ENCODE measurements at regions not wholly inside any gene's neighbourhood (a gene's known extent, or its start where the extent isn't known, plus 50 kb on each side); places are given as distances from the start of the nearest gene placed in this dataset.

DNA sequence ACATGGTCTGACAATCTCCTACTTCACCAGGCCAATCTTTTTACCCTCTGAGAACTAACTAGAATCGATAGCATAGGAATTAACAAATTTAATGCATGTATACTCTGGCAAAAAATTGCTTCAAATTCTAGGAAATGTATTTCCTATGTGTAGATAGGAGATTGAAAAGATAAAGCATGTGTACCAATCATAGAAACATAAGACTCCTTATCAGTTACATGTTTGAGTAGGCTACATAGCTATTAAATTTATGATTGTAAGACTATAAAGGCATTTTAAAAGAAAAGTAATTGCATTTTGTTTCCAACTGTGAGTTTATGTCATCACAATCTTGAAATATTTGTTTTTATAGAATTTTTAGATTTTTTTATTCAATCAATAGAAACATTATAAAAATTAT, 196.6 kb upstream of the HEY2 start:
- H3K23ac ChIP-seq (ENCODE audit: low read length): no peak overlapping the region
- H2BK120ac ChIP-seq (ENCODE audit: insufficient read depth, low read length, poor library complexity): no peak overlapping the region
- no peak overlapping the region for H3K4ac ChIP-seq (ENCODE audit: low read depth, low read length)
- H2AK5ac ChIP-seq (ENCODE audit: low read length): no peak overlapping the region
- H2AFZ ChIP-seq (ENCODE audit: insufficient read depth, low read length, poor library complexity): no peak overlapping the region
- H3K27me3 ChIP-seq (ENCODE audit: insufficient read depth, low read length): no peaks in the 10 kb centered on the region
- H3K27ac ChIP-seq (ENCODE audit: low read depth, low read length): no peak overlapping the region
- H3K9me3 ChIP-seq (ENCODE audit: insufficient read depth, low read depth, low read length): no peaks in the 10 kb centered on the region
- H3K9ac ChIP-seq (ENCODE audit: low read length): no peak overlapping the region
- H2BK5ac ChIP-seq (ENCODE audit: low read depth, low read length, poor library complexity): no peak overlapping the region
- no peak overlapping the region for H3K18ac ChIP-seq (ENCODE audit: low read length)
- H3K14ac ChIP-seq (ENCODE audit: low read length): no peak overlapping the region
- peaks cover 2 to 10% of the 10 kb centered on the region in 2 experiments for H3K4me1 ChIP-seq (ENCODE audit: control insufficient read depth in 1 of 2, insufficient read depth in 2 of 2, low read length in 2 of 2)
- no peaks in the 10 kb centered on the region for H3K36me3 ChIP-seq (ENCODE audit: control insufficient read depth in 1 of 2, insufficient read depth in 2 of 2, low read length in 2 of 2)
- H4K8ac ChIP-seq (ENCODE audit: low read depth, low read length): no peak overlapping the region
- peaks cover 13% of the 10 kb centered on the region for H3K79me1 ChIP-seq (ENCODE audit: low read length)
- H4K12ac ChIP-seq (ENCODE audit: low read depth, low read length): no peak overlapping the region
- no peak overlapping the region for H3K4me3 ChIP-seq (ENCODE audit: low read depth, low read length)
- peaks cover 1% of the 10 kb centered on the region for H3K79me2 ChIP-seq (ENCODE audit: control insufficient read depth, insufficient read depth, low read length, poor library complexity)
- no peak overlapping the region for H2BK12ac ChIP-seq (ENCODE audit: low read length)
- no CpG with 5 or more reads among the region's 1 CpG for WGBS (ENCODE audit: extremely low coverage, insufficient coverage, insufficient read length)
- H3K4me2 ChIP-seq (ENCODE audit: low read length): no peak overlapping the region
- no peak overlapping the region for H4K91ac ChIP-seq (ENCODE audit: low read depth, low read length)
- DNase-seq: no peak

DNA sequence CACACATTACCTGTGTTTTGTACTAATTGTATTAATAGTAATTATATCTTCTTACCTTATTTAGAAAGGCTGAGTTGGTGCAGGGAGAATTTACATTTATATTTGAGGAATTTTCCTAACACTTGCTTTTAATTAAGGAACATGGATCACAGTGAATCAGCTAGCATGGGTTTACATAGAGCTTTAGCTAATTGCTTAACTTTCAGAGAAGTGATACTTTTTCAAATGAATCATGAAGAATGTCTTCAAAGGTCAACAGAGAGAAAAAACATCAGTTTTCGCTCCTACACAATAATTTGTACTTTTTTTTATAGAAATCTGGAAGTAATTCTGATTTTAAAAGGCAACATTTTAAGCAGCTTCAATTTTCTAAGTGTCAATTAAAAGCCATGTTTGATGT, 195.0 kb upstream of the HEY2 start:
- DNase-seq: no peak
- no peak overlapping the region for H2AK5ac ChIP-seq (ENCODE audit: low read length)
- H3K9ac ChIP-seq (ENCODE audit: low read length): no peak overlapping the region
- no CpG with 5 or more reads among the region's 1 CpG for WGBS (ENCODE audit: extremely low coverage, insufficient coverage, insufficient read length)
- no peak overlapping the region for H4K8ac ChIP-seq (ENCODE audit: low read depth, low read length)
- no peak overlapping the region for H2AFZ ChIP-seq (ENCODE audit: insufficient read depth, low read length, poor library complexity)
- H4K91ac ChIP-seq (ENCODE audit: low read depth, low read length): no peak overlapping the region
- no peaks in the 10 kb centered on the region for H3K36me3 ChIP-seq (ENCODE audit: control insufficient read depth in 1 of 2, insufficient read depth in 2 of 2, low read length in 2 of 2)
- peaks cover 19% of the 10 kb centered on the region for H3K79me1 ChIP-seq (ENCODE audit: low read length)
- no peak overlapping the region for H2BK5ac ChIP-seq (ENCODE audit: low read depth, low read length, poor library complexity)
- no peak overlapping the region for H3K27ac ChIP-seq (ENCODE audit: low read depth, low read length)
- no peak overlapping the region for H3K4me2 ChIP-seq (ENCODE audit: low read length)
- no peak overlapping the region for H3K4me3 ChIP-seq (ENCODE audit: low read depth, low read length)
- no peak overlapping the region for H3K18ac ChIP-seq (ENCODE audit: low read length)
- no peaks in the 10 kb centered on the region for H3K27me3 ChIP-seq (ENCODE audit: insufficient read depth, low read length)
- H2BK120ac ChIP-seq (ENCODE audit: insufficient read depth, low read length, poor library complexity): no peak overlapping the region
- no peak overlapping the region for H2BK12ac ChIP-seq (ENCODE audit: low read length)
- H4K12ac ChIP-seq (ENCODE audit: low read depth, low read length): no peak overlapping the region
- H3K4ac ChIP-seq (ENCODE audit: low read depth, low read length): no peak overlapping the region
- peaks cover 1% of the 10 kb centered on the region for H3K79me2 ChIP-seq (ENCODE audit: control insufficient read depth, insufficient read depth, low read length, poor library complexity)
- no peak overlapping the region for H3K14ac ChIP-seq (ENCODE audit: low read length)
- no peak overlapping the region for H3K23ac ChIP-seq (ENCODE audit: low read length)
- no peaks in the 10 kb centered on the region for H3K9me3 ChIP-seq (ENCODE audit: insufficient read depth, low read depth, low read length)
- peaks cover 7 to 16% of the 10 kb centered on the region in 2 experiments for H3K4me1 ChIP-seq (ENCODE audit: control insufficient read depth in 1 of 2, insufficient read depth in 2 of 2, low read length in 2 of 2)

DNA sequence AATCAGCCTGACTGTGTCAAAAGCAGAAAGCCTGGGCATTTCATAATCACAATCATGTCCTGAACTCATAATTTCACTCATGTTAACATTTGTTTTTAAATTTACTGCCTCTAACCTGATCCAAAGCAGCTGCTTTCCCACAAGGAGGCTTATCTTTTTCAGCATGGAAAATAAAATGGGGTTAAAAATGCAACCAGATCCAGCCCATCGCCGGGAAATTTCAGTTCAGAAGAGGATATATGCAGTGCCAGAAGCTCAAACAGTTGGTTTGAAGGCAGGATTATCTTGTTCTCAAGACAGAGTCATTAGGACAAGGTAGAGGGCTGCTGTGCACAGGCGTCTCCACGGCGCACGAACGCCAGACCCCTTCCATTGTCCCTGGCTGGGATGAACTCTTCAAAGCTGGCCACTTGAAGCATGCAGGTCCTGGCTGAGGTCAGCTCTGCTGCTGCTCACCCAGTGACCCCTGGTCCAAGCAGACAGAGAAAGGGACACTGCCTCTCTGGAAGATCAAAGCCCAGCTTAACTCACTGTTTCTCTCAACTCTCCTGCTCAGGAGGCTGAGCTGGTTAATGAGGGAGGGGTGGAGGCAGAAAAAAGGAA, 191.1 kb upstream of the HEY2 start:
- WGBS (ENCODE audit: extremely low coverage, insufficient coverage, insufficient read length): no CpG with 5 or more reads among the region's 7 CpGs
- H2AK5ac ChIP-seq (ENCODE audit: low read length): no peak overlapping the region

DNA sequence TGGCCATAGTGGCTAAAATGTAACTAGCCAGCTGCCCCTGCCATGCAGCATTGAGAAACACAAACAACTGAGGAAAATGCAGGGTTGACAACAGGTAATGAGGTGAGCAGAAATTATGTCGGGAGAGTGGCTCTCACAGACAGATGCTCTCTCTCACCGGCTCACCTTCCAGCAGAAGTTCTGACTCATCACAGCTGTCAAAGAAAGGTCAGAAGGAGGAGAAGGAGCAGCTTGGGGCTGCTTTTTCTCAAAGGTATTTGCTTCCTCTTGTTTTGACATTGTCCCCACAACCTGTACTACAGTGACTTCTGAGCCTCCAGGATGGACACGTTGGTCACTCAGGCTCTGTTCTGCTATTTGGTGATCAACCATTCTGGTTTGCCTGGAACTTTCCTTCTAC, 190.5 kb upstream of the HEY2 start:
- H3K4me2 ChIP-seq (ENCODE audit: low read length): peak overlapping the region; percentile 42

More for the DNA sequence above, 191.1 kb upstream of the HEY2 start:
- Histone ChIP-seq H2BK5ac (ENCODE audit: low read depth, low read length, poor library complexity) (peak overlapping the region; percentile 92), H3K27me3 (ENCODE audit: insufficient read depth, low read length) (no peaks in the 10 kb centered on the region), H3K4me2 (ENCODE audit: low read length) (peak overlapping the region; percentile 42), H4K12ac (ENCODE audit: low read depth, low read length) (no peak overlapping the region), H4K91ac (ENCODE audit: low read depth, low read length) (peak overlapping the region; percentile 73), H3K4me1 (ENCODE audit: control insufficient read depth in 1 of 2, insufficient read depth in 2 of 2, low read length in 2 of 2) (peaks cover 7 to 14% of the 10 kb centered on the region in 2 experiments), H3K4ac (ENCODE audit: low read depth, low read length) (no peak overlapping the region), H3K23ac (ENCODE audit: low read length) (no peak overlapping the region), H4K8ac (ENCODE audit: low read depth, low read length) (peak overlapping the region; percentile 55), H2BK12ac (ENCODE audit: low read length) (peak overlapping the region; percentile 67), H3K9me3 (ENCODE audit: insufficient read depth, low read depth, low read length) (no peaks in the 10 kb centered on the region), H3K4me3 (ENCODE audit: low read depth, low read length) (no peak overlapping the region), H3K79me2 (ENCODE audit: control insufficient read depth, insufficient read depth, low read length, poor library complexity) (peaks cover 1% of the 10 kb centered on the region), H2AFZ (ENCODE audit: insufficient read depth, low read length, poor library complexity) (no peak overlapping the region), H3K27ac (ENCODE audit: low read depth, low read length) (peak overlapping the region; percentile 96), H3K14ac (ENCODE audit: low read length) (peak overlapping the region; percentile 47), H3K9ac (ENCODE audit: low read length) (no peak overlapping the region), H3K36me3 (ENCODE audit: control insufficient read depth in 1 of 2, insufficient read depth in 2 of 2, low read length in 2 of 2) (no peaks in the 10 kb centered on the region), H3K18ac (ENCODE audit: low read length) (no peak overlapping the region), H2BK120ac (ENCODE audit: insufficient read depth, low read length, poor library complexity) (peak overlapping the region; percentile 79), H3K79me1 (ENCODE audit: low read length) (peaks cover 26% of the 10 kb centered on the region)
- DNase-seq: no peak

More for the DNA sequence above, 190.5 kb upstream of the HEY2 start:
- no peak overlapping the region for H3K23ac ChIP-seq (ENCODE audit: low read length)
- peaks cover 26% of the 10 kb centered on the region for H3K79me1 ChIP-seq (ENCODE audit: low read length)
- H3K27ac ChIP-seq (ENCODE audit: low read depth, low read length): peak overlapping the region; percentile 96
- DNase-seq: no peak
- H3K9me3 ChIP-seq (ENCODE audit: insufficient read depth, low read depth, low read length): no peaks in the 10 kb centered on the region
- H4K8ac ChIP-seq (ENCODE audit: low read depth, low read length): peak overlapping the region; percentile 55
- no peaks in the 10 kb centered on the region for H3K27me3 ChIP-seq (ENCODE audit: insufficient read depth, low read length)
- peak overlapping the region; percentile 67 for H2BK12ac ChIP-seq (ENCODE audit: low read length)
- peak overlapping the region; percentile 47 for H3K14ac ChIP-seq (ENCODE audit: low read length)
- no peak overlapping the region for H3K4me3 ChIP-seq (ENCODE audit: low read depth, low read length)
- no peak overlapping the region for H4K12ac ChIP-seq (ENCODE audit: low read depth, low read length)
- H3K9ac ChIP-seq (ENCODE audit: low read length): no peak overlapping the region
- H3K18ac ChIP-seq (ENCODE audit: low read length): peak overlapping the region; percentile 51
- peaks cover 7 to 14% of the 10 kb centered on the region in 2 experiments for H3K4me1 ChIP-seq (ENCODE audit: control insufficient read depth in 1 of 2, insufficient read depth in 2 of 2, low read length in 2 of 2)
- peak overlapping the region; percentile 79 for H2BK120ac ChIP-seq (ENCODE audit: insufficient read depth, low read length, poor library complexity)
- H3K79me2 ChIP-seq (ENCODE audit: control insufficient read depth, insufficient read depth, low read length, poor library complexity): peaks cover 1% of the 10 kb centered on the region
- no peak overlapping the region for H3K4ac ChIP-seq (ENCODE audit: low read depth, low read length)
- WGBS (ENCODE audit: extremely low coverage, insufficient coverage, insufficient read length): no CpG with 5 or more reads among the region's 3 CpGs
- H4K91ac ChIP-seq (ENCODE audit: low read depth, low read length): peak overlapping the region; percentile 73
- H3K36me3 ChIP-seq (ENCODE audit: control insufficient read depth in 1 of 2, insufficient read depth in 2 of 2, low read length in 2 of 2): no peaks in the 10 kb centered on the region
- H2AK5ac ChIP-seq (ENCODE audit: low read length): no peak overlapping the region
- H2BK5ac ChIP-seq (ENCODE audit: low read depth, low read length, poor library complexity): peak overlapping the region; percentile 92
- H2AFZ ChIP-seq (ENCODE audit: insufficient read depth, low read length, poor library complexity): no peak overlapping the region

All from trophoblast cell (in vitro differentiated cells and primary cell).